A673 (cell line): ENCODE measurements at regions not wholly inside any gene's neighbourhood (a gene's known extent, or its start where the extent isn't known, plus 50 kb on each side); places are given as distances from the start of the nearest gene placed in this dataset.

Experiments
- BruUV-seq: library from RNA; stranded (reverse); fragments of 400-500 nt; replicated peaks from 2 replicates; lab custom pipeline; 2021; lab: Mats Ljungman, UMichigan
- CTCF ChIA-PET: fragments of 300-600 bp; sonication (Branson Sonifier 250); formaldehyde crosslinking; loops from one replicate; lab custom pipeline; 2022; ENCODE audit warnings: antibody characterized with exemption; lab: Charles Lee
- POLR2A ChIA-PET: fragments of 300-600 bp; sonication (Branson Sonifier 250); formaldehyde crosslinking; loops from one replicate; lab custom pipeline; 2022; ENCODE audit warnings: antibody characterized with exemption; ENCODE audit not compliant: low non-redundant PET; lab: Charles Lee
- DNase-seq: peaks from one replicate; pipeline ENCODE4 v3.0.0-alpha.2; 2015; ENCODE audit warnings: low spot score
- H3K27ac ChIP-seq: fragments of 200-600 bp; sonication (generic); 2 replicates; pipeline ENCODE4 v1.5.1; 2016; ENCODE audit warnings: mixed run types, low read depth, mild to moderate bottlenecking, mixed read lengths, antibody characterized with exemption, low read length; ENCODE audit not compliant: poor library complexity, severe bottlenecking
- H3K27me3 ChIP-seq: fragments of 200-600 bp; sonication (generic); replicated peaks from 2 replicates; pipeline ENCODE4 v1.6.1; 2017; ENCODE audit warnings: mixed run types, low read depth, mild to moderate bottlenecking, mixed read lengths, antibody characterized with exemption, low read length; ENCODE audit not compliant: insufficient read depth, poor library complexity
- H3K36me3 ChIP-seq: fragments of 200-600 bp; sonication (generic); 2 replicates; pipeline ENCODE4 v1.6.1; 2016; ENCODE audit warnings: mixed run types, mild to moderate bottlenecking, mixed read lengths, antibody characterized with exemption, low read length; ENCODE audit not compliant: insufficient read depth, poor library complexity, severe bottlenecking
- H3K4me1 ChIP-seq: fragments of 200-600 bp; sonication (generic); 2 replicates; pipeline ENCODE4 v1.6.1; 2017; ENCODE audit warnings: mixed run types, mild to moderate bottlenecking, mixed read lengths, antibody characterized with exemption, low read length; ENCODE audit not compliant: insufficient read depth, poor library complexity, severe bottlenecking
- H3K4me3 ChIP-seq: fragments of 200-600 bp; sonication (generic); 2 replicates; pipeline ENCODE4 v1.5.1; 2016; ENCODE audit warnings: low read depth, mixed run types, mild to moderate bottlenecking, mixed read lengths, low read length; ENCODE audit not compliant: poor library complexity, severe bottlenecking
- H3K9me3 ChIP-seq: fragments of 200-600 bp; sonication (generic); 2 replicates; pipeline ENCODE4 v1.6.1; 2016; ENCODE audit warnings: mixed run types, low read depth, mild to moderate bottlenecking, mixed read lengths, antibody characterized with exemption, low read length; ENCODE audit not compliant: poor library complexity, severe bottlenecking
- EZH2 ChIP-seq: fragments of 200-600 bp; sonication (generic); IDR thresholded peaks from 2 replicates; pipeline ENCODE4 v1.6.1; 2017; ENCODE audit warnings: borderline replicate concordance, low read depth, mild to moderate bottlenecking, mixed read lengths, antibody characterized with exemption, low read length; ENCODE audit not compliant: poor library complexity, severe bottlenecking
- intact Hi-C: fragments of 100-400 bp; cut with micrococcal nuclease; formaldehyde crosslinking; loops from one replicate; pipeline ENCODE4 v1.10.0; 2022; ENCODE audit not compliant: unreplicated experiment
- TF ChIP-seq, protein P1 (sequence below): fragments of 300-800, 200-600 bp; sonication (generic); conservative IDR thresholded peaks from 2 replicates; pipeline ENCODE4 v1.5.1; 2017; ENCODE audit warnings: low read depth, mild to moderate bottlenecking, antibody characterized with exemption, low read length, moderate library complexity, mixed read lengths

GRCh38 chr1:177632923-177633615 is 336.8 kb downstream of the SEC16B start:
- Histone ChIP-seq H3K36me3 (peaks cover 3% of the 10 kb centered on the region), H3K27me3 (no peaks in the 10 kb centered on the region), H3K4me3 (no peak overlapping the region), H3K4me1 (peaks cover 15% of the 10 kb centered on the region), H3K9me3 (no peaks in the 10 kb centered on the region), H3K27ac (peak overlapping the region; percentile 5)
- no peak for DNase-seq
- TF ChIP-seq, protein P1, sequence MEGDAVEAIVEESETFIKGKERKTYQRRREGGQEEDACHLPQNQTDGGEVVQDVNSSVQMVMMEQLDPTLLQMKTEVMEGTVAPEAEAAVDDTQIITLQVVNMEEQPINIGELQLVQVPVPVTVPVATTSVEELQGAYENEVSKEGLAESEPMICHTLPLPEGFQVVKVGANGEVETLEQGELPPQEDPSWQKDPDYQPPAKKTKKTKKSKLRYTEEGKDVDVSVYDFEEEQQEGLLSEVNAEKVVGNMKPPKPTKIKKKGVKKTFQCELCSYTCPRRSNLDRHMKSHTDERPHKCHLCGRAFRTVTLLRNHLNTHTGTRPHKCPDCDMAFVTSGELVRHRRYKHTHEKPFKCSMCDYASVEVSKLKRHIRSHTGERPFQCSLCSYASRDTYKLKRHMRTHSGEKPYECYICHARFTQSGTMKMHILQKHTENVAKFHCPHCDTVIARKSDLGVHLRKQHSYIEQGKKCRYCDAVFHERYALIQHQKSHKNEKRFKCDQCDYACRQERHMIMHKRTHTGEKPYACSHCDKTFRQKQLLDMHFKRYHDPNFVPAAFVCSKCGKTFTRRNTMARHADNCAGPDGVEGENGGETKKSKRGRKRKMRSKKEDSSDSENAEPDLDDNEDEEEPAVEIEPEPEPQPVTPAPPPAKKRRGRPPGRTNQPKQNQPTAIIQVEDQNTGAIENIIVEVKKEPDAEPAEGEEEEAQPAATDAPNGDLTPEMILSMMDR = no peak
- TF ChIP-seq EZH2 = no peak
- CTCF ChIA-PET = no interaction called here
- intact Hi-C loops = no loop called here
- no TSS peak for BruUV-seq
- POLR2A ChIA-PET = interaction anchor here (0.6 kb wide), 1 partner anchor 8 kb away, joined by 11 read pairs; no protein-coding TSS in a partner anchor

GRCh38 chr1:177631770-177632169 is 338.1 kb downstream of the SEC16B start:
- Histone ChIP-seq H3K9me3 (peaks cover 2% of the 10 kb centered on the region), H3K4me3 (no peak overlapping the region), H3K27me3 (no peaks in the 10 kb centered on the region), H3K27ac (no peak overlapping the region), H3K36me3 (peaks cover 4% of the 10 kb centered on the region), H3K4me1 (peaks cover 15% of the 10 kb centered on the region)
- no TSS peak for BruUV-seq
- ChIA-PET CTCF (no interaction called here), POLR2A (no interaction called here)
- TF ChIP-seq EZH2 = no peak
- TF ChIP-seq, protein P1 = peak; percentile 35; the same call in 1 of the 2 replicates
- peak; percentile 27 for DNase-seq
- intact Hi-C loops = no loop called here

DNA sequence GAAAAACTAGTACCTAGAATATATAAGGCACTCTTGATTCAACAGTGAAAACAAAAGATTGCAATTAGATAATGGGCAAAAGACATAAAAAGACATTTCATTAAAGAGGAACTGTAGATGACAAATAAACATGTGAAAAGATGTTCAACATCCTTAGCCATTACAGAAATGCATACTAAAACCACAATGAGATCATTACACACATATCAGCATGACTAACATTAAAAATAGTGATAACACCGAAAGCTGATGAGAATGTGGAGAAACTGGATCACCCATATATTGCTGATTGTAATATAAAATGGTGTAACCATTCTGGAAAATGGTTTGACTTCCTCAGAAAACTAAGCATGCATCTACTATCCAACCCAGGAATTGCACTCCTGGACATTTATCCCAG is 340.3 kb downstream of the SEC16B start:
- Histone ChIP-seq H3K9me3 (peaks cover 16% of the 10 kb centered on the region), H3K27me3 (no peaks in the 10 kb centered on the region), H3K27ac (no peak overlapping the region), H3K36me3 (peaks cover 11% of the 10 kb centered on the region), H3K4me3 (no peak overlapping the region), H3K4me1 (peaks cover 15% of the 10 kb centered on the region)
- intact Hi-C loops = no loop called here
- TF ChIP-seq EZH2 = no peak
- TF ChIP-seq, protein P1 = no peak
- CTCF ChIA-PET = no interaction called here
- BruUV-seq = no TSS peak
- POLR2A ChIA-PET = no interaction called here
- DNase-seq = no peak
